ENCODE measurements at regions not wholly inside any gene's neighbourhood (a gene's known extent, or its start where the extent isn't known, plus 50 kb on each side); places are given as distances from the start of the nearest gene placed in this dataset.

DNA sequence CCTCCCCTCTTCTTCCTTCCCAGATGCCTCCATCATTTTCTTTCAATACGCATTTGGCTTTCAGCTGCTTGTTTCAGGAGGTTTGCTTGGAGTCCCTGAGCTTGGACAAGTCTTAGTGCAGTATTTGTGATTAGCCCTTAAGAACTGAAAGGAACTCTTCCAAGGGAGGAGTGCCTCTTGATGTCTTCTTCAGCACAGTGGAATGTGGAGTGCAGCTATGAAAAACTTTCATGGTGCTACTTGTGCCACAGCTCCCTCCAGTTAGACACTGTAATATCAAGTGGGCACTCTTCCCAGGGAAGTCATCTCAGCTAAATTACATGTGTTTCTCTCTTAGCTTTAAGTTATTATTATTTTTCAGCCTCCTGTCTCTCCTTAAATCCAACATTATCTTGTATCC, 173.1 kb downstream of the NECTIN3 start:
- DNase-seq (ENCODE audit: low read depth, low spot score) = no peak

DNA sequence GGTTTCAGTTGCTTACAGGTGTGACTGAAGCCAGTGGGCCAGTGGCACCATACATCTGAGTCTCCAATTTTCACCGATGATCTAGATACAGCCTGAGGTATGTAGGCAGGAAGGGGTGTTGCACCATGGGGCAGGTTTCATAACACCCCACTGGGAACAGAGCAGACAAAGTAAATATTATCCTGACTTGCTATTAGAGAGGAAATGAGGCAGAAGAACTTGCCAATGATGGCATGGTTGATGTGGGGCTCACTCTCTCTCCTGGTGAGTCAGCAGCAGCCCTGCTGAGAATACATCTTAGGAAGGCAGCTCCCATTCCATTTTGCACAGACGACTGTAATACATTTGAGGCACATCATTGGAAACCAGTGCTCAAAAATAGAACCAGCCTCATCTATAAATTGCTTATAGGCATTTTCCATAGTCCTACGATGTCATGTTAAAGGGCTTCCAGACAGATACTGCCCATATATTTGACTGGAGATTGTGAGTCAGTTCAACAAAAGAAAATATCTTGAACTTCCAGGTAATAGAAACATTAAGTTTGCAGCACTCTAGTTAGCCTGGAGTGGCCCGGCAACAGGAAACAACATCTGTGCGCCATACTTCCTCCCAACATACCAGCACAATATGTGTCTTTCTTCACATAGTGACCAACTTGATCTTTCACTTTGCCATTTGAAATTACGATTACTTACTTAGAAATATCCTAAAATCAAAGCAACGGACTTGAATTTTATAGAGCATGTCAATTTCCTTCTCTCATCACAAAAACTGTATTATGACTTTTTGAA, 175.5 kb downstream of the NECTIN3 start:
- DNase-seq (ENCODE audit: low read depth, low spot score) = no peak

DNA sequence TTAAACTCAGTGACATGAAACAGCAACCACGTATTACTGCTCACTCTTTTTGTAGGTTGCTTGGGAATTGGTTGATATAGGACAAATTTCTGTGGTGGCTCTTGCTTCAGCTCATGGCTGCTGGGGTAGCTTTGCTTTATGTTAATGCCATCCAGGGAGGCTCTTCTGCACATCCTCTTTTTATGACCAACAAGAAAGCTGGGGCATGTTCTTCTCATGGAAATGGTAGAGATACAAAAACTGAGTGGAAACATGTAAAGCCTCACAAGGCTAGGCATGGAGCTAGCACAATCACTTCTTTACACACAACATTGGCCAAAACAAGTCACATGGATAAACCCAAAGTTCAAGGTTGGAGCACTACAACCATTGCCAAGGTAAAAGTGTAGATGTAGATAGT, 176.8 kb downstream of the NECTIN3 start:
- no peak for DNase-seq (ENCODE audit: low read depth, low spot score)

DNA sequence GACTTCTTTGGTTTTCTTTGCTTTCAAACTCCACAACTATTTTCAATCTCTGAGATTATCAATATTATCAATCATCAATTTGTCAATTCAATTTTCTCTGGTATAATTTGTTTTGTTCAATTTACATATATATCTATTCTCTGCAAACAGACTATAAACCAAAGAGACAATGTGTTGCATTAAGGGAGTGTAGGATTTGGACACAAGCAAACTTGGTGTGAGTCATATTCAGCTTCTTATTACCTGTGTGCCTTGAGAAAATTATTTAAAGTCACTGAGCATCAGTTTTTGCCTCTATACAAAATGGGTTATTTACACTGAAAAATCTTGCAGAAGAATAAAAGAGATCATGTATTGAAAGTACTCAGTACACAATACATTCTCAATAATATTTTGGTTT, 177.8 kb downstream of the NECTIN3 start:
- DNase-seq (ENCODE audit: low read depth, low spot score) = no peak

DNA sequence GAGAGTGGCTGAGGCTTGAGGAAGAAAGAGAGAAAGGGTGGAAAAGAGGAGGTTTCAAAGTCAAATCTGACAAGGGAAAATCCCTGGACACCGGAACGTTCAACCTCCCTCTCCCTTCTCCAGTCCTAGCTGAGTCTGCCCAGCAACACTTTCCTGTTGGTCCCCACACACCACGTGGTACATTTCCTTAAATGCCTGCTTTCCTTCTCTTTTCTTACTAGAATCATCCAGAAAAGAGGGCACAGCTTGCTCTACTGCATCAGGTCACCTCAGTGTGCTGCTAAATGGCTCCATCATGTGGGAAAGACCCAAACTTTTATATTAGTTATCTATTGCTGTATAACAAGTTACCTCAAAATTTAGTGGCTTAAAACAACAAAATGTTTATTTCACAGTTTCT, 181.2 kb downstream of the NECTIN3 start:
- DNase-seq (ENCODE audit: low read depth, low spot score) = peak; percentile 19

DNA sequence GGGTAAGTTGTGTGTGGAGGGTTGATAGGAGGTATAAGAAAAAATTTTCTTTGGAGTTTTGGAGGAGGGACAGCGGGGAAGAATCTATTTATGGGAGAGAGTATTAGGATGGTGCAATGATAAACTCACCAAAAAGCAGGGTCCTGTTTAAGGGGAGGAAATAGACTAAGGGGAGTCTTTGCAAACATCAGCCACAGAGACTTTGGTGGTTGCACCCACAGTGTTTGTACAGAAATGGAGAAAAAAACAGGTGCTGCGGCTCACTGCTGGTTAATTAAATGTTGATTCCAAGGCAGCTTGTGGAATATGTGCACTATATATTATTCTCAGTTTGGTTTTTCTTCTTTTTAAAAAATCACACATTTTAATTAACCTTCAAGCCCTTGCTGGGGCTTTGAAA, 182.1 kb downstream of the NECTIN3 start:
- no peak for DNase-seq (ENCODE audit: low read depth, low spot score)

DNA sequence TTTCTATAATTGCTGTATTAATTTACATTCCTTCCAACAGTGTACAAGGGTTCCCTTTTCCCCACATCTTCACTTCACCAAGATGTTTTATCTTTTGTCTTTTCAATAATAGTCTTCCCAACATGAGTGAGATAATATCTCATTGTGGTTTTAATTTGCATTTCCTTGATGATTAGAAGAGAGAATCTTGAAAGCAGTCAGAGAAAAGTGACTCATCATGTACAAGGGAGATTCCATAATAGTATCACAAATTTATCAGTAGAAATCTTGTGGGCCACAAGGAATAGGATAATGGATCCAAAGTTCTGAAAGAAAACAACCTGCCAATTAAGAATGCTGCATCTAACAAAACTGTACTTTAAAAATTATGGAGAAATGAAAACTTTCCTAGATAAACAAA, 189.3 kb downstream of the NECTIN3 start:
- DNase-seq (ENCODE audit: low read depth, low spot score) = no peak

DNA sequence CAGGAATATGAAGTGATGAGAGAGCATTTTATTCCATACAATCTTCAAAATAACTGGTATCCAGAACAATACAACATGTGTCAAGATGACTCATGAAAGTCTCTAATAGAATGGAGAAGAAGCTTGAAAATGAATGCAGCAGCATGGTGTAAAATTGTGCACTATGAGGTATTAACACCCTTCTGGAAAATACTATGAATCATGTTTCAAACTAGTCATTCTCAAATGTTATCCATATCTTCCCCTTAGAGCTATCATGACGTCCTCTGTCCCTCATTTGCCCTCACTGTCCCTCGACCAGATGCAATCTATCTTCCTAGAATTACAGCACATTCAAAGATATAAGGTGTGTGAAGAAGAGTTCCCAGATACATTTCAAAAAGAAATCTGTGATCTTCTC, 198.2 kb downstream of the NECTIN3 start:
- DNase-seq (ENCODE audit: low read depth, low spot score) = no peak

DNA sequence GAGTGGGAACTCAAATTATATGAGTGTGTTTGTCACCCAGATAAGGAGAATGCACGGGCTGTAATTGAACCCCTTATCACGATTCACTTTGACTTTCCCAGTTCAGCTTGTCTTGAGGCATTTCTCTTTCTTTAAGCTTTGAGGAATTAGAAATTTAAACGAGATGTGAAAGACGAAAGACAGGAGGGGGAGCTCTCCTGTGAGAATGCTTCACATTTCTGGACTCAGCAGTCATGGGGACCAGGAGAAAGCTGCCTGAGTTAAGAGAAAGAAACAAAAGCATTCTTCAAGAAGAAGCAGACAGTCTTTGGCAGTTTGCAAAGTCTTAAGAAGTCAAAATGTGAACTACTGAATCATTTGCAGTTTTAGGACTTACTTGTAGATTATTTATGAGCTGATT, 205.6 kb downstream of the NECTIN3 start:
- DNase-seq (ENCODE audit: low read depth, low spot score) = peak; percentile 20

DNA sequence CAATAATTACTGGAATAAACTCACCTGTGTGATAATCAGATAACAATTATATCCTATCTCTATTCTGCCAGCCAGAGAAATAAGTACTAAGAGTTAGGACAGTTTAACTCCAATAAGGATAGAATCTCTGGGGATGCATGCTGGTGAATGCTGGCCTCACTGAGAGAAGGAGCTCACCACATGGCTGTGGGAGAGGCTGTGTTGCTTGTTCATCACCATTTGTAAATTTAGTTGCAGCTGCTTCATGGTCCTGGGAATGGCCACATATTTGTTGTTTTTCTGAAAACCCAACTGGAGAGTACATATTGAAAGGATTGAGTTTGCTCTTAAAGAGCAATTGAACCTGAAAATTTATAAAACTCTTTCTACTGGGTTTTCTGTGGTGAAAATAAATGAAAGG, 207.3 kb downstream of the NECTIN3 start:
- no peak for DNase-seq (ENCODE audit: low read depth, low spot score)

DNA sequence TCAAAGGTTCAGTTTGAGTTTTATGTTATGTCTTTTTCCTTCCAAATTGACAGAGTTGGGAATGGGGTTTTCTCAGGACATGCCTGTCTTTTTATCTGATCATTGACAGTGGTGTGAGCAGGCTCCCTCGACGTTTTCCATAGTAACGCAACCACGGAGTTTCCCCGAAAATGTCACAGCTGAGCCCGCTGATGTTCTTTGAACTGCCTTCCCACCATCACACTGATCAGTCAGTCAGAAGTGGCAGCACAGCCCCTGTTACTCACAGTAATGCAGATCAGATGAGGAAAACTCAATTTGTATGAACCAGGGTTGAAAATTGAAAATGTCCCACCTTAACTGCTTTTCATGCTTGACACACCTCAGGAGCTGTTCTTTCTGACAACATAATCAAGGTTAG, 210.4 kb downstream of the NECTIN3 start:
- no peak for DNase-seq (ENCODE audit: low read depth, low spot score)

DNA sequence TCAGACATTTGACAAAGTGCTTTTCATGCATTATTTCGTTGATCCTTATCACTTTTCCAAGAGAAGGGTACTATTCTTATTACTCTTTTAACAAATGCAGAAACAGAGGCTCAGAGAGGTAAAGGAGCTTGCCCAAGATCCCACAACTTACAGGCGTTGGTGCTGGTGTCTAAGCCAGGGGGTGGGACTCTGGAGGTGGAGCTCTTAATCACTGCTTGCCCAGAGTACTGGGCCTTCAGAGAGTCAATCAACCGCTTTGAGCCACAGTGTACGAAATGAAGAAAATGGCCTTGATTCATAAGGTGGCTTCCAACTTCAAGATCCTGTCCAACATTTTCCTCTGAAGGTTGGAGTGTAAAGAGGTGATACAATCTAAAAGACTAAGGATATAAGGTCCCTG, 211.5 kb downstream of the NECTIN3 start:
- DNase-seq (ENCODE audit: low read depth, low spot score) = no peak

DNA sequence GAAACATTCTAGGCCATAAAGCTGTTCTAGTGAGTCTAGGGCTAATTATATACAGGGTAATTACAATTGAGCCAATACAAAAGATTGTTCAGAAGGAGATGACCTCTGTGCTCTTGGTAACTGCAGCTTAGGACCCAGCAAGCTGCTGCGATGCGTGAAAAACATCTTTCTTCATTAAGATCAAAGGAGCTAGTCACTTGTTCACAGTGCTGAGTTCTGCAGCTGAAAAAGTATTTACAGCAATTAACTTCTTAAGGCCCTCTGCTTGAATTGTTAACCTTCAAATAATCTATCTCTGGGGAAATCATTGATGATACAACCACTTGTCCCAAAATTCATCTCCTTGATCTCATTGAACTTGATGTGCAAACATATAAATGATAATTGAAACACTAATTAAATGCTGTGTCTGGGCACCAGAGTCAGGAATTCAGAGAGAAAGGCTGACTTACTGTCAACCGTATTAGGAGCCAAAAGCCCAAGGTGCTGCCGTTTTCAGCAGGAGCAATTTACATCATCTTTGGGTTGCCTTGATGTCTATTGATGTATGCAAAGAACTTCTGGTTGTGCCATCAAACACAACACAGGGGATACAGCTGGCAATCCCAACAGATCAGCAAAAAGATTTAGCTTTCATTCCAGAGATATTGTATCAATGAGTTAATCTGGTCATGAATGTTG, 213.0 kb downstream of the NECTIN3 start:
- no peak for DNase-seq (ENCODE audit: low read depth, low spot score)

DNA sequence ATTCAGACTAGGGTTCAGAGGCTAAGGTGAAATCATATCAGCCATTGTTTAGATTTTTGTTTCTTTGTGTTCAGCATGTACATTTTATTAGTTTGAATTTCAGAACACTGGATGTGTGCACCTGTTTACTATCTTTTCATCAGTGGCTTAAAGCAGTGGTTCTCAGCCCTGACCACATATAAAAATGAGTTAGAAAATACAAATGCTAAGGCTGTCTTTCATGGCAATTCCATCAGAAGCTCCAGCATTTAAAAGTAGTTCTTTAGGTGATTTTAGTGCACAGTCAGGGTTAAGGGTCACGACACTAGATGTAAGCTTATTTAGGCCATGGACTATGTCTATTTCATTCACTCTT, 213.5 kb downstream of the NECTIN3 start:
- DNase-seq (ENCODE audit: low read depth, low spot score) = no peak

DNA sequence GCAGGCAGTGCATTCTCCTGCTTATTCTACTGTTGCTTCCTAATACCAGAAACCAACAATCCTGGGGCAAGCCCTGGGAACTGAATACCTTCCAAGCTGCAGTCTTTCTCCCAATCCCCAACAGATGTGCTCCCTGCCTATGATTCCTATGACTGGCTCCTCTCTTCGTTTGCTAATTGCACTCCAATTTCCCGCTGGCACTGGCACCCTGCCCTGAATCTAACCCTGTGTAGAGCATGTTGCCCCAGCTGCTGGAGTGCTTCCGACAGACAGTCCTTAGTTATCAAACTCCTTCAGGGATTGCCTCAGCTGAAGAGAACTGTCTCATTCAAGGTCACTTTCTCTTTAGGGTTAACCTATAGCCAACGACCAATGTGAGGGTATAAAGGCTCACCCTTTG, 214.1 kb downstream of the NECTIN3 start:
- DNase-seq (ENCODE audit: low read depth, low spot score) = no peak

DNA sequence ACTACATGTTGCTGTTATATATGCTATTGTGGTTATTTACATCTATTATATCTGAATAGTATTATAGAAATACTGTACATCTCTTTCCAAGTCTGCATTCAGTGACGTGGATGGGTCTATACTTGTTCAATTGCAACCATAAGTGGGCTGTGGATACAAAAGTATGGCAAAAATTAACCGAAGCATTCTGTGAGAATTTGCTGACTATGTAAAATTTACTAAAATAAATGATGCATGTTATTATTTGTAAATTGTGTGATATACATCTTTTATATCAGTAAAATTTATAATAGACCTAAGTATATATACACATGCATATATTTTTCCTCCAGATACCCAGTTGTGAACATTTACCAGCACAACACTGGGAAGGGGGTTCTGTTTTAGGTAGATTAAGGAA, 215.1 kb downstream of the NECTIN3 start:
- DNase-seq (ENCODE audit: low read depth, low spot score) = no peak

DNA sequence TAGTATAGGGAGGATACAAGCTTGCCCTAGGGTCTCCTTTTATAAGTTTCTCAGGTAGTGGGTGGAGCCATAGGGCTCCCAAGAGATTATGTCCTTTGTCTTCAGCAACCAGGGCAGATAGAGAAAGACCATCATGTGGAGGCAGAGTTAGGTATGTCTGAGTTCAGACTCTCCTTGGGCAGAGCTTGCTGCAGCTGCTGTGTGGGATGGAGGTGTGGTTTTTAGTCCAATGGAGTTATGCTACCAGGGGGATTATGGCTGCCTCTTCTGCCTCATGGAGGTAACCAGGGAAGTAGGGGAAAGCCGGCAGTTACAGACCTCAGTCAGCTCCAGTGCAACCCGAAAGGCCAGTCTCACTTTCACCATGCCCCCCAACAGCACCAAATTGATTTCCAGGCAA, 220.5 kb downstream of the NECTIN3 start:
- no peak for DNase-seq (ENCODE audit: low read depth, low spot score)

DNA sequence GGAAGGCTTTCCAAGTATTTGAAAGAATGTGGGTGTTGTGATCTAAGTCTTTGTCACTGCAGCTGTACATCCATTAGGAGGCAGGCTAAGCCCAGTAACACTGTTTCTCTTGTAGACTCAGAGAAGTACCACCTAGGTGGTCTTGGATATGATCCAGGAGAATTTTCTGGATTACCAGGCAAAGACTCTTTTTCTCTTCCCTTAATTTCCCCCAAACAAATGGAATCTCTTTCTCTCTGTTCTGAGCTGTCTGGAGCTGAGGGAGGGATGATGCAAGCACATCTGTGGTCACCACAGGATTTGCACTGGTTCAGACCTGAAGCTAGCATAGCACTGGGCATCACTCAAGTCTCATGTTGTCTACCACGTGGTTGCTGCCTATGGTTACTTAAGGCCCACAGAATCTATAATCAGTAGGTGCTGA, 227.6 kb downstream of the NECTIN3 start:
- peak; percentile 17 for DNase-seq (ENCODE audit: low read depth, low spot score)

DNA sequence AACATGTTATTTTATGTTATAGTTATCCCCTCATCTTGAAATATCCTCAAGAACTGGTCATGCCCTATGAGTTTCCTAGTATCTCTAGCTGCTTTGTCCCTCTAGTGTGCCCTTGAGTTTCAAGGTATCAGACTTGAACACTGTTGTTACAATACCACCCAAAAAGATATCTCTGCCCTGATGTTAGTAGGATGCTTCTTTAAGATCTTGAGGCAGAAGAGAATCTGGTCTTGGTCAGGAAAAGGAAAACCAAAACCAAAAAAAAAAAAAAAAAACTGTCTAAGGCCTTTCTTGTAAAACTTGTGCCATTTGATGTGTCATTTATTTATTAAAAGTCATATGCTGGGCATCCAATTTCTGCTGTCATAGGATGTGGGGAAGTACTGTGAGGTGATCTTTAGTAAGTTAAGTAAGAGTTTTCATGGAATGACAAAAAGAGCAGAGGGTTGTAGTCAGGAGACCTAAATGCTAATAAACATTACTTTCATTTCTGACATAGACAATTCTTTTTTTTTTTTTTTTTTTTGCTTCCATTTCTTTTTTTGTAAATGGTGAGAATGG, 229.7 kb downstream of the NECTIN3 start:
- no peak for DNase-seq (ENCODE audit: low read depth, low spot score)

DNA sequence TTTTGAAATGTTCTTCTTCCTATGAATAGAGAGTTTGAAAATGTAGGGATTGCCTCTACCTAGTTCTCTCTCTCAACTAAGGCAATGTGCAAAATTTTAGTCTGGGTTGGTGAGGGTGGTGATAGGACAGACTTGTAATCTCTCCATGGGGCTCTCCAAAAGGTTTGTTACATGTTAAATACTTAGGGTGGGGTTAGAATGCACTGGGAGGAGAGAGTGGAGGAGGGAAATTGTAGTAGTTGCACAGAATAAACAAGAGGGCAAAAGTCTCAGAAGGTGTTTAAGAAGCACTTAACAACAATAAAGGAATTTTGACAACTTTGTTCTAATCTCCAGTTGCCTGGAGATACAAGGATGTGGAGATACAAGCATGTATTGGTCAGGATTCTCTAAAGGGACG, 230.4 kb downstream of the NECTIN3 start:
- no peak for DNase-seq (ENCODE audit: low read depth, low spot score)

DNA sequence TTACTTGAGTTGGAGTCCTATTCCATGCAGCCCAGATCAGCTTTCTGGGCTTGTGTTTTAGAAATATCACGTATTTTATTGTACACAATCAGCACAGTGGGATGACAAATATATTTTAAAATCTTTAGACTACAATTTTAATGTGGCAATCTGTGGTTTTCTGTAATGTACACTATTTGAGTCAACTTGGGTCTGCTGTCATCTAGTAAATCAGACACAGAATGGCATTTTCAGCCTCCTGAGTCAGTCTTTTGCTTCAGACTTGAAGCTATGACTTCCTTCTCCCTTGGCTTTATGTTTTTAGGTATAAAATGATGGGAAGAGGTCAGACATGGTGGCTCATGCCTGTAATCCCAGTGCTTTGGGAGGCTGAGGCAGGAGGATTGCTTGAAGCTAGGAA, 232.1 kb downstream of the NECTIN3 start:
- no peak for DNase-seq (ENCODE audit: low read depth, low spot score)

DNA sequence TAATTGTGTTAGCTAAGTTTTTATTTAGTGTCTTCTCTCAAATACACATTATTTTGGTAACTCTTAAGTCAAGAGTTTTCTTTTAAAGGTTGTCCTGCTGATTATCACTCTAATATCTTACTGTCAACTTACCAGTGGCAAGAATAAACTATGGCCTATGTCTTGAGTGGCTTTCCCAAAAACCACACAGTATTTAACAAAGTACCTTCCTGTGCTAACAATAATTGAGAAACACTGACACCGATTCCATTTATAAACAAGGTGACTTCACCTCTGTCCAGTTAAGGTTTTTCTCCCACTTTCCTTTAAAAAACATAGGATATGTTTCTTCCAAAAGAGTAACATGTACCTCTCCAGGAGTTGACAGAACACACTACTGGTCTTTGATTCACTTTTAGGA, 234.3 kb upstream of the CD96 start:
- DNase-seq (ENCODE audit: low read depth, low spot score) = no peak

DNA sequence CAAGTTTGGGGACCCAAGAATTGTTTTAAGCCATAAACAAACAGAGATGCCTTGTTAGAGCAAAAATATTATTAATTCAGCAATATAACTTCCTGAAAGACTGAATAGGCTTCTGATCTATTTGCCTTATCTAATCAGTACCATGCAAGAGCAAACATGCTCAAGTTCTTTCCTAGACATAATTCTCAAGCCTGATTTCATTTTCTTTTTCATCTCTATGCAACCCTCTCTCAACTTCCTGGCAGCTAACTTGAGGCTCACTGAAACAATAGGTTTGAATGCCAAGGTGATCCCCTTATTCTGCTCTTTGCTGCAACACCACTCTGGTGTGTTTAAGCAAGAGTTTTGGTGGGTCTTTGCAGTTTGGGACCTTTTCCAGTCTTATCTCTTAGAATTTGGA, 230.9 kb upstream of the CD96 start:
- no peak for DNase-seq (ENCODE audit: low read depth, low spot score)
